Amygdala (tissue), 56 donors: ENCODE measurements at regions not wholly inside any gene's neighbourhood (a gene's known extent, or its start where the extent isn't known, plus 50 kb on each side); places are given as distances from the start of the nearest gene placed in this dataset.
"Not testable (repeated sequence)": the region's sequence is repeated elsewhere in the genome, so short reads cannot be mapped to it uniquely, and the experiment has no call there.

ENCODE experiments used
- DNase-seq, 56 donors: peaks; one replicate each; lab custom pipeline; 2025; lab: John Stamatoyannopoulos, UW

GRCh38 chr16:9658586-9658985 lies 523.6 kb downstream of the GRIN2A start:
- DNase-seq: no peak

GRCh38 chr16:9660898-9661297 lies 521.3 kb downstream of the GRIN2A start:
- no peak for DNase-seq

- no peak for DNase-seq
These were observed 520.8 kb downstream of the GRIN2A start for GRCh38 chr16:9661336-9662017.

- DNase-seq: no peak
These were observed 518.6 kb downstream of the GRIN2A start for GRCh38 chr16:9663588-9663987.

GRCh38 chr16:9665851-9666271 lies 516.4 kb downstream of the GRIN2A start:
- DNase-seq: no peak

- DNase-seq: peak in 3 of 56 donors; percentile 7 to 13 (median 9)
These were observed 515.3 kb downstream of the GRIN2A start for GRCh38 chr16:9666834-9667480.

GRCh38 chr16:9670033-9670432 lies 512.2 kb downstream of the GRIN2A start:
- no peak for DNase-seq

GRCh38 chr16:9670616-9671015 lies 511.6 kb downstream of the GRIN2A start:
- not testable (repeated sequence) for DNase-seq

GRCh38 chr16:9676560-9677300 lies 505.5 kb downstream of the GRIN2A start:
- not testable (repeated sequence) for DNase-seq

GRCh38 chr16:9677301-9677653 lies 505.0 kb downstream of the GRIN2A start:
- DNase-seq: no peak

- no peak for DNase-seq
These were observed 502.9 kb downstream of the GRIN2A start for GRCh38 chr16:9679213-9679767.

- DNase-seq: no peak
These were observed 502.1 kb downstream of the GRIN2A start for GRCh38 chr16:9680019-9680655.

- DNase-seq: no peak
These were observed 501.3 kb downstream of the GRIN2A start for GRCh38 chr16:9680968-9681367.

GRCh38 chr16:9681508-9681907 lies 500.7 kb downstream of the GRIN2A start:
- DNase-seq: no peak

GRCh38 chr16:9682320-9682719 lies 499.9 kb downstream of the GRIN2A start:
- DNase-seq: no peak

- DNase-seq: no peak
These were observed 498.6 kb downstream of the GRIN2A start for GRCh38 chr16:9683677-9684076.

- DNase-seq: no peak
These were observed 494.4 kb downstream of the GRIN2A start for GRCh38 chr16:9687737-9688319.

GRCh38 chr16:9689597-9689996 lies 492.6 kb downstream of the GRIN2A start:
- DNase-seq: no peak

GRCh38 chr16:9695152-9695551 lies 487.1 kb downstream of the GRIN2A start:
- DNase-seq: no peak
